Fibroblast of lung (primary cell): ENCODE measurements at regions not wholly inside any gene's neighbourhood (a gene's known extent, or its start where the extent isn't known, plus 50 kb on each side); places are given as distances from the start of the nearest gene placed in this dataset.

ENCODE experiments used
- DNase-seq, 2 donors: peaks; one replicate each; pipeline versions ENCODE4 v3.0.0 to v3.0.0-alpha.2; 2010; ENCODE audit warnings: low read depth in 2 of 2
- H2AFZ ChIP-seq: 2 replicates; pipeline ENCODE4 v1.5.1; 2012; ENCODE audit warnings: low read length, control low read depth, inconsistent platforms
- H3K27ac ChIP-seq: 2 replicates; pipeline ENCODE4 v1.5.1; 2011; ENCODE audit warnings: low read length, control low read depth; ENCODE audit not compliant: insufficient read depth
- H3K27me3 ChIP-seq: 2 replicates; pipeline ENCODE4 v1.5.1; 2011; ENCODE audit warnings: mild to moderate bottlenecking, low read length; ENCODE audit not compliant: control insufficient read depth, insufficient read depth
- H3K36me3 ChIP-seq: 2 replicates; pipeline ENCODE4 v1.5.1; 2011; ENCODE audit warnings: low read length; ENCODE audit not compliant: control insufficient read depth, insufficient read depth
- H3K4me1 ChIP-seq: 2 replicates; pipeline ENCODE4 v1.5.1; 2011; ENCODE audit warnings: low read length; ENCODE audit not compliant: control insufficient read depth, insufficient read depth; ENCODE audit errors: extremely low read depth
- H3K4me2 ChIP-seq: 2 replicates; pipeline ENCODE4 v1.5.1; 2011; ENCODE audit warnings: low read length, control low read depth; ENCODE audit not compliant: insufficient read depth; ENCODE audit errors: extremely low read depth
- H3K4me3 ChIP-seq, 4 experiments: fragments of 200-600 bp in 1 of 4; sonication (generic) in 1 of 4; replicated peaks in 1 of 4; 2 replicates each; pipeline ENCODE4 v1.5.1; 2011 to 2016; ENCODE audit warnings: low read length in 4 of 4, low read depth in 3 of 4, mild to moderate bottlenecking in 3 of 4, control low read depth in 2 of 4, inconsistent platforms in 1 of 4, mixed read lengths in 1 of 4; ENCODE audit not compliant: insufficient read depth in 1 of 4; ENCODE audit errors: control extremely low read depth in 1 of 4
- H3K79me2 ChIP-seq: 2 replicates; pipeline ENCODE4 v1.5.1; 2012; ENCODE audit warnings: mild to moderate bottlenecking, low read length, inconsistent platforms; ENCODE audit not compliant: control insufficient read depth, insufficient read depth
- H3K9ac ChIP-seq: 2 replicates; pipeline ENCODE4 v1.5.1; 2011; ENCODE audit warnings: mild to moderate bottlenecking, low read length, control low read depth; ENCODE audit not compliant: insufficient read depth
- H3K9me3 ChIP-seq: 2 replicates; pipeline ENCODE4 v1.5.1; 2012; ENCODE audit warnings: low read depth, low read length; ENCODE audit not compliant: control insufficient read depth, insufficient read depth
- H4K20me1 ChIP-seq: 2 replicates; pipeline ENCODE4 v1.5.1; 2011; ENCODE audit warnings: low read length; ENCODE audit not compliant: control insufficient read depth, insufficient read depth; ENCODE audit errors: extremely low read depth
- CTCF ChIP-seq, 2 donors: IDR thresholded peaks in 1 of 2; conservative IDR thresholded peaks in 1 of 2; 1 replicate in 1 of 2; 2 replicates in 1 of 2; pipeline ENCODE4 v1.5.1; 2011 to 2012; ENCODE audit warnings: low read length in 2 of 2, control low read depth in 1 of 2, inconsistent platforms in 1 of 2, low read depth in 1 of 2, mild to moderate bottlenecking in 1 of 2
- EZH2 ChIP-seq: IDR thresholded peaks from 2 replicates; pipeline ENCODE4 v1.5.1; 2012; ENCODE audit warnings: low read length, control low read depth, mild to moderate bottlenecking; ENCODE audit errors: missing control alignments

- H3K4me1 ChIP-seq: no peaks in the 10 kb centered on the region
- no peaks in the 10 kb centered on the region for H3K9me3 ChIP-seq
- H3K9ac ChIP-seq: no peak overlapping the region
- no peaks in the 10 kb centered on the region for H3K36me3 ChIP-seq
- H2AFZ ChIP-seq: no peak overlapping the region
- no peaks in the 10 kb centered on the region for H3K79me2 ChIP-seq
- no peaks in the 10 kb centered on the region for H4K20me1 ChIP-seq
- no peaks in the 10 kb centered on the region for H3K27me3 ChIP-seq
- H3K4me2 ChIP-seq: no peak overlapping the region
- no peak for DNase-seq
- no peak overlapping the region for H3K27ac ChIP-seq
- TF ChIP-seq CTCF (conservative IDR thresholded peaks at IDR 0.05 in 1 of 2, IDR thresholded peaks at IDR 0.05 in 1 of 2; ENCODE audit: low read depth in 1 of 2, low read length in 2 of 2) (no peak), EZH2 (no peak)
- no peak overlapping the region for H3K4me3 ChIP-seq
These were observed 147.3 kb upstream of the PDE1C start for GRCh38 chr7:32217341-32218153.

GRCh38 chr7:32216759-32217158 lies 146.6 kb upstream of the PDE1C start:
- no peaks in the 10 kb centered on the region for H3K27me3 ChIP-seq
- TF ChIP-seq CTCF (conservative IDR thresholded peaks at IDR 0.05 in 1 of 2, IDR thresholded peaks at IDR 0.05 in 1 of 2; ENCODE audit: low read depth in 1 of 2, low read length in 2 of 2) (no peak), EZH2 (no peak)
- H3K9me3 ChIP-seq: no peaks in the 10 kb centered on the region
- no peaks in the 10 kb centered on the region for H3K79me2 ChIP-seq
- H3K36me3 ChIP-seq: no peaks in the 10 kb centered on the region
- H2AFZ ChIP-seq: no peak overlapping the region
- no peak overlapping the region for H3K4me3 ChIP-seq
- H4K20me1 ChIP-seq: no peaks in the 10 kb centered on the region
- no peak overlapping the region for H3K27ac ChIP-seq
- H3K4me2 ChIP-seq: no peak overlapping the region
- DNase-seq: no peak
- H3K9ac ChIP-seq: no peak overlapping the region
- no peaks in the 10 kb centered on the region for H3K4me1 ChIP-seq

- Histone ChIP-seq H3K27me3 (no peaks in the 10 kb centered on the region), H3K4me2 (no peak overlapping the region), H3K27ac (no peak overlapping the region), H3K4me1 (no peaks in the 10 kb centered on the region), H3K9ac (no peak overlapping the region), H3K36me3 (no peaks in the 10 kb centered on the region), H3K9me3 (no peaks in the 10 kb centered on the region), H2AFZ (no peak overlapping the region), H3K4me3 (no peak overlapping the region), H3K79me2 (no peaks in the 10 kb centered on the region), H4K20me1 (no peaks in the 10 kb centered on the region)
- TF ChIP-seq EZH2 (no peak), CTCF (conservative IDR thresholded peaks at IDR 0.05 in 1 of 2, IDR thresholded peaks at IDR 0.05 in 1 of 2; ENCODE audit: low read depth in 1 of 2, low read length in 2 of 2) (no peak)
- no peak for DNase-seq
These were observed 145.5 kb upstream of the PDE1C start for GRCh38 chr7:32215697-32216096.
